ENCODE measurements at regions not wholly inside any gene's neighbourhood (a gene's known extent, or its start where the extent isn't known, plus 50 kb on each side); places are given as distances from the start of the nearest gene placed in this dataset.

GRCh38 chr10:76733441-76733936 is 904.1 kb downstream of the KCNMA1 start:
- H3K4me3 ChIP-seq (replicated peaks; ENCODE audit: low read depth, low read length): no peak overlapping the region
- no peaks in the 10 kb centered on the region for H3K27me3 ChIP-seq (replicated peaks; ENCODE audit: control insufficient read depth, insufficient read depth, low read length)
- TF ChIP-seq, protein P1, sequence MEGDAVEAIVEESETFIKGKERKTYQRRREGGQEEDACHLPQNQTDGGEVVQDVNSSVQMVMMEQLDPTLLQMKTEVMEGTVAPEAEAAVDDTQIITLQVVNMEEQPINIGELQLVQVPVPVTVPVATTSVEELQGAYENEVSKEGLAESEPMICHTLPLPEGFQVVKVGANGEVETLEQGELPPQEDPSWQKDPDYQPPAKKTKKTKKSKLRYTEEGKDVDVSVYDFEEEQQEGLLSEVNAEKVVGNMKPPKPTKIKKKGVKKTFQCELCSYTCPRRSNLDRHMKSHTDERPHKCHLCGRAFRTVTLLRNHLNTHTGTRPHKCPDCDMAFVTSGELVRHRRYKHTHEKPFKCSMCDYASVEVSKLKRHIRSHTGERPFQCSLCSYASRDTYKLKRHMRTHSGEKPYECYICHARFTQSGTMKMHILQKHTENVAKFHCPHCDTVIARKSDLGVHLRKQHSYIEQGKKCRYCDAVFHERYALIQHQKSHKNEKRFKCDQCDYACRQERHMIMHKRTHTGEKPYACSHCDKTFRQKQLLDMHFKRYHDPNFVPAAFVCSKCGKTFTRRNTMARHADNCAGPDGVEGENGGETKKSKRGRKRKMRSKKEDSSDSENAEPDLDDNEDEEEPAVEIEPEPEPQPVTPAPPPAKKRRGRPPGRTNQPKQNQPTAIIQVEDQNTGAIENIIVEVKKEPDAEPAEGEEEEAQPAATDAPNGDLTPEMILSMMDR (IDR thresholded peaks at IDR 0.05; ENCODE audit: insufficient read depth, low read length, poor library complexity, severe bottlenecking): no peak
- H3K36me3 ChIP-seq (ENCODE audit: control insufficient read depth, insufficient read depth, low read length): no peaks in the 10 kb centered on the region
- no peak for DNase-seq (ENCODE audit: extremely low read depth, insufficient read length)

DNA sequence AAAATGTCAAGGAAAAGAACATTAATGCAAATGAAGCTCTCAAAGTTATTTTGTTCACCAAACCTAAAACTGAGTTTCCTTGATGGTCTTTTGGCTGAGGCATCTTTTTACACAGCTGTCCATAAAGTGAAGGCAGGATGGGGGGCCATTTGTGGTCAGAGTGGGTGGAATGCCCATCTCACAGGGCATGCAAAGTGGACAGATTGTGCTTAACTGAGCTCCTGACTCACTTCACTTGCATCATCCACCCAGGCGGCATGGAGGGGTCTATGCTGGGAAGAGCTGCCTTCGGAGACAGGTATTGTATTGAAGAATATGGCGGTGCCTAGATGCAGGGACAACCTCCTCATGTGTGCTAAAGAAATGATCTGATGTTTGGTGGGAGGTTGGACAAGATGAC is 905.3 kb downstream of the KCNMA1 start:
- no peak overlapping the region for H3K4me3 ChIP-seq (replicated peaks; ENCODE audit: low read depth, low read length)
- no peaks in the 10 kb centered on the region for H3K36me3 ChIP-seq (ENCODE audit: control insufficient read depth, insufficient read depth, low read length)
- H3K27me3 ChIP-seq (replicated peaks; ENCODE audit: control insufficient read depth, insufficient read depth, low read length): no peaks in the 10 kb centered on the region
- no peak for DNase-seq (ENCODE audit: extremely low read depth, insufficient read length)
- TF ChIP-seq, protein P1 (IDR thresholded peaks at IDR 0.05; ENCODE audit: insufficient read depth, low read length, poor library complexity, severe bottlenecking): no peak

DNA sequence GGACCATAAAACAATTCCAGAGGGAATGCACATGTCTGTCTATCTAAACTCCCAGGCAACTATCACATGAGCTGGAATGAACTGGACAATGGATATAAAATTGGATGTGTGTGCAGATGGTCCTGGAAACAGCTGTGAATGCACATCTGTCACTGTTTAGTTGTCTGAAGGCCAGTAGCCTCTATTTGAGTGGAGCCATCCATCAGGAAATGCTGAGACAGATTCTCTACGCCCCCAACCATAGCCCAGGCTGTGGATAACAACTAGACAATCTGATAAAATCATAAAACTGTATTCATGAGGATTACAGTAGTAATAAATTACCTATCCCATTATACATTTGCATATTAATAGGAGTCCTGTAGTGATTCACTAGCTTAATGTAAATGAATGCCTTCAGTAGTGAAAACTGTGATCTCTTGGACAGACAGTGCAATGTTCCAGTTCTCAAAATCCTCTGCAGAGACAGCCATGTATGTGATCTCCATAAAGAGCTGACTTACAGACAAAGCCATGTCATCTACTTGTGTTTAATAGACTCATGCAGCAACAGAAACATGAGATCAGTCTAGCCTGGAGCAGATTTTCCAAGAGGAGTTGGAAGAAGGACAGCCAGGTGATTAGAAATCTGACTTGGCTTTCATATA is 907.6 kb downstream of the KCNMA1 start:
- no peaks in the 10 kb centered on the region for H3K27me3 ChIP-seq (replicated peaks; ENCODE audit: control insufficient read depth, insufficient read depth, low read length)
- no peak for DNase-seq (ENCODE audit: extremely low read depth, insufficient read length)
- no peak overlapping the region for H3K4me3 ChIP-seq (replicated peaks; ENCODE audit: low read depth, low read length)
- no peaks in the 10 kb centered on the region for H3K36me3 ChIP-seq (ENCODE audit: control insufficient read depth, insufficient read depth, low read length)
- TF ChIP-seq, protein P1 (IDR thresholded peaks at IDR 0.05; ENCODE audit: insufficient read depth, low read length, poor library complexity, severe bottlenecking): no peak

GRCh38 chr10:76729346-76729745 is 908.3 kb downstream of the KCNMA1 start:
- H3K36me3 ChIP-seq (ENCODE audit: control insufficient read depth, insufficient read depth, low read length): no peaks in the 10 kb centered on the region
- H3K4me3 ChIP-seq (replicated peaks; ENCODE audit: low read depth, low read length): no peak overlapping the region
- DNase-seq (ENCODE audit: extremely low read depth, insufficient read length): no peak
- no peaks in the 10 kb centered on the region for H3K27me3 ChIP-seq (replicated peaks; ENCODE audit: control insufficient read depth, insufficient read depth, low read length)
- TF ChIP-seq, protein P1 (IDR thresholded peaks at IDR 0.05; ENCODE audit: insufficient read depth, low read length, poor library complexity, severe bottlenecking): no peak

DNA sequence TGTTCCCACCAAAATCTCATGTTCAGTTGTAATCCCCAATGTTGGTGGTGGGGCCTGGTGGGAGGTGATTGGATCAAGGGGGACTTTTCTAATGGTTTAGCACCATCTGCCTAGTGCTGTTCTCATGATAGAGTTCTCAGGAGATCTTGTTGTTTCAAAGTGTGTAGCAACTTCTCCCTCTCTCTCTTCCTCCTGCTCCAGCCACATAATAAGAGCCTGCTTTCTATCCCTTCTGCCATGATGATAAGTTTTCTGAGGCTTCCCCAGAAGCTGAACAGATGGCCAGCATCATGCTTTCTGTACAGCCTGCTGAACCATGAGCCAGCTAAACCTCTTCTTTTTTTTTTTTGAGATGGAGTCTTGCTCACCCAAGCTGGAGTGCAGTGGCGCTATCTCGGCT is 910.6 kb downstream of the KCNMA1 start:
- Histone ChIP-seq H3K27me3 (replicated peaks; ENCODE audit: control insufficient read depth, insufficient read depth, low read length) (no peaks in the 10 kb centered on the region), H3K36me3 (ENCODE audit: control insufficient read depth, insufficient read depth, low read length) (no peaks in the 10 kb centered on the region), H3K4me3 (replicated peaks; ENCODE audit: low read depth, low read length) (no peak overlapping the region)
- no peak for DNase-seq (ENCODE audit: extremely low read depth, insufficient read length)
- TF ChIP-seq, protein P1 (IDR thresholded peaks at IDR 0.05; ENCODE audit: insufficient read depth, low read length, poor library complexity, severe bottlenecking): no peak

- no peaks in the 10 kb centered on the region for H3K27me3 ChIP-seq (replicated peaks; ENCODE audit: control insufficient read depth, insufficient read depth, low read length)
- H3K36me3 ChIP-seq (ENCODE audit: control insufficient read depth, insufficient read depth, low read length): no peaks in the 10 kb centered on the region
- TF ChIP-seq, protein P1 (IDR thresholded peaks at IDR 0.05; ENCODE audit: insufficient read depth, low read length, poor library complexity, severe bottlenecking): no peak
- H3K4me3 ChIP-seq (replicated peaks; ENCODE audit: low read depth, low read length): no peak overlapping the region
- DNase-seq (ENCODE audit: extremely low read depth, insufficient read length): no peak
These were observed 913.8 kb downstream of the KCNMA1 start for GRCh38 chr10:76723844-76724243.
